ENCODE measurements at regions not wholly inside any gene's neighbourhood (a gene's known extent, or its start where the extent isn't known, plus 50 kb on each side); places are given as distances from the start of the nearest gene placed in this dataset.

DNA sequence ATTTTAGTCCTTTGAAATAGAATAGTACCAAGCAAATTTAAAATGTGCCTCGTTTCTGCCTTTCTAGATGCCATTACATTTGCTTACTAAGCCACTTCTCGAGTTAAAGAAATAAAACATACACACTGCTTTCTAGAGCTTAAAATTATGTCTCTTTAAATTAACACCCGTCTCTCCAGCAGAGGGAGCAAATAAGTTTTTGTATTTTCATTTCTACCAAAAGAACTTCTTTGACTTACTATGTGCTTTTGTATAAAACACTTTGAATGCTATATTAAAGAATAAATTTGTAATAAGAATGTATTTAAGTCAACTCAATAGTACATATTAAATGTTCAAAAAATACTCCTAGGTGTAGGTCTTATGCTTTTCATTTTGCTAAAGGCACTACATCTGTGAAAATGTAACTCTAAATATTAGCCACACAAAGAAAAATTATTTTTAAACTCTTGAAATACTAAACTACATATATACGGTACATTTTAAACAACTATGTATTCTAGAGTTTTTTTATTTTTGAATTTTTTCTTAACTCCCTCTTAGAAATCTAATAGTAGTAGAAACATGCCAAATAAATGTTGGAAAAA lies 269.3 kb upstream of the MIR17HG start:
- DNase-seq (ENCODE audit: low read depth in 2 of 2, low spot score in 1 of 2), result no peak

DNA sequence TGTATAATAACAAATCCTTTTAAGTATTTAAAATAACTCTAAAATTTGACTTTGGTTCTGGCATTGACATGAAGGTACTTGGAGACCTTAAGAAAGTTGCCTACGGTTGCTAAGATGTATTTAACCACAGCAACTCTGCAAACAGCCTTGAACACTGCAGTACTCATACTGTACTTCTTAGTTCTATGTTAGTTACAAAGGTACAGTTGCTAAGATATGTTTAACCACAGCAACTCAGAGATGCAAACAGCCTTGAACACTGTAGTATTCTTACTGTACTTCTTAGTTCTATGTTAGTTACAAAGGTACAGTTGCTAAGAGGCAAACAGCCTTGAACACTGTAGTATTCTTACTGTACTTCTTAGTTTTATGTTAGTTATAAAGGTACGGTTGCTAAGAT lies 268.3 kb upstream of the MIR17HG start:
- DNase-seq (ENCODE audit: low read depth in 2 of 2, low spot score in 1 of 2), result no peak

DNA sequence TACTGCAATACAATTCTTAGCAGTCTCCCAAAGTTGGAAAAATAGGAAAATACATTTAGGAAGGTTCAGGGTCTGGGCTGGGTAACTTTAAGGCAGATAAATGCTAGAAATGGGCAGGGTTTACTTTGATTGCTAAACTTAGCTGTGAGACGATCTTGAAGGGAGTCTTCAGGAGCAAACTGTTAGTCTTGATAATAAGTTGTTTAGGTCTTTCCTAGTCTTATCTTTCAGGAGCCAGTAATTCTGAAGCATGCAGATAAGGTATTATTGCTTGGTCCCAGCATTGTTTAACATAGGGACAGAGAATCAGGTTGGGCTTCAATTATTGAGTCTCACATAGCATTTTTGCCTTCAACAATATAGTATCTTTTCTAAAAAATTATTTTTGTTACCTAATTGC lies 262.4 kb upstream of the MIR17HG start:
- DNase-seq (ENCODE audit: low read depth in 2 of 2, low spot score in 1 of 2), result no peak

DNA sequence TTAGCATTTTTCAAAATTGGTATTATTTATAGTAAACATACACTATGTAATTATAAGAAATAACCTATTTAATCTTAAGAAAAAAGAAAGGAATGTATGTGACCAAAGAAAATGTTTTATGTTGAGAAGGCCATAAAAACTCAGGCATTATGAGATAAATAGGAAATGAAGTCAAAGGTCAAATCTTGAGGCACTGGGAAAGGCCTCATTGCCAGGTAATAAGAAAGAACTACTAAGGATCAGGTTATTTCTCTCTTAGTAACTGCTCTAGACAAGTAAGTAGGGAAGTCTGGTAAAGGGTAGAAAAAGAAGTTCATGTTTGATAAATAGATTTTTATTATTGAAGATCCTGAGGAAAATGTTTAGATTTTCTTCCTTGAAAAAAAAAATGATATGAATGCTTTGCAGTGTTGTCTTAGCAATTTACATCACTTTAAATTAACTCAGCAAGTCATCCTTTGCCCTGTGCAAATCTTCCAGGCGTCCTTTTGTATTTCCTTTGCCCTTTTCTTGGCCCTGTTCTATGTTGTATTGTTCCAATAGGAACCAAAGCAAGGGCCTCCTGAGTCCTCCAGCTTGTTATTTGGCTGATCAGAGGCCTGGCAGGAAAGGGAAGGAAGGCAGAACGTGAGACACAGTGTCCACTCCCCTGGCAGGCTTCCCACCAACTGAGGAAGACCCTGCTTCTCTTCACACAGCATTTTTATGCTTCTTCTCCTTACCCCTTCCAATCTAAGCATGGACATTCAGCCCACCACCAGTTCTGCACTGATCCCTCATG lies 260.4 kb upstream of the MIR17HG start:
- no peak for DNase-seq (ENCODE audit: low read depth in 2 of 2, low spot score in 1 of 2)

DNA sequence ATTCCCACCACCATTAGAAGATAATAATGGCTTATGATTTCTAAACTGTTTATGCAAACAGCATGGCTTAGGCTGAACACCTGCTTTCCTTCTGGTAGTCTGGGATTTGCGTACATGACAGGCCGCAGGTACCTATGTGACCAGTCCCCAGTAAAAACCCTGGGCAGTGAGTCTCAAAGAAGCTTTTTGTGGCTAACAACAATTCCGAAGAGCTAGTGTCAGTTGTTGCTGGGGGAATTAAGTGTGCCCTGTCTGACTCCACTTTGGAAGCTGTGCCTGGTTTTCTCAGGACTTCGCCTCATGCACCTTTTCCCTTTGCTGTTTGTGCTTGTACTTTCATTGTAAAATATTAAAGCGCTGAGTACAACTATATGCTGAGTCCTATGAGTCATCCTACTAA lies 250.2 kb upstream of the MIR17HG start:
- DNase-seq (ENCODE audit: low read depth in 2 of 2, low spot score in 1 of 2), result no peak

DNA sequence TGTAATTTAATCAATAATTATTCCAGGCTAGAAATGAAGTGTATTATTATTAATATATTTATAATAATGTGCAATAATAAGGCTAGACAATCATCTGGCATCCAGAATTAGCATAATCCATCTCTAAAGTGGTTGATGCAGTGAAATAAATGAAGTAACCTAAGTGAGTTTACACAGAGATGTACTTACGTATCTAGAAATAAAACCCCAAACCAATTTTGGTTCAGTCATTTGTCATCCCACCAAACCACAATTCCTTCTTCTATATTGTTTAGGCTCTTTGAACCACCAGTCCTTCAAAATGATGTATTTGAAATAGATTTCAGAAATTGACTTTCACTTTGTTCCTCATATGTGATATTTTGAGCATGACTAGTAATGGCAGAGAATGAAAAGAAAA lies 247.6 kb upstream of the MIR17HG start:
- DNase-seq (ENCODE audit: low read depth in 2 of 2, low spot score in 1 of 2), result no peak

DNA sequence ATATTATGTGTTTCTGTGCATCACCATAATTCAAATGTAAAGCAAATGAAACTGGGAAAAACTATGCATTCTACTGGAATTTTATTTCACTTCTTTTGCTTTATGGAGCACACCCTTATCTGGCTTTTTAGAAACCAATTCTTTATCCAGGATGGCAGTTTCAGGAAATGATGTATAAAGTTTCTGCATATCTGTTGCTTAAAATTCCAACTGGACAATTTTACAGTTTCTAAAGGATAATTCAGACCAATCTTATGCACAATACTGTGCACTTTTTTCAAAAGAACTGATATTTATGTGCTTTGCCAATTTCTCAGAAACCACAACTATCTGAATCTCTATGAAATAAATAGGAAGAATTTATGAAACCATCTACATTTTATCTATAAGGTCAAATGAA lies 246.5 kb upstream of the MIR17HG start:
- no peak for DNase-seq (ENCODE audit: low read depth in 2 of 2, low spot score in 1 of 2)

DNA sequence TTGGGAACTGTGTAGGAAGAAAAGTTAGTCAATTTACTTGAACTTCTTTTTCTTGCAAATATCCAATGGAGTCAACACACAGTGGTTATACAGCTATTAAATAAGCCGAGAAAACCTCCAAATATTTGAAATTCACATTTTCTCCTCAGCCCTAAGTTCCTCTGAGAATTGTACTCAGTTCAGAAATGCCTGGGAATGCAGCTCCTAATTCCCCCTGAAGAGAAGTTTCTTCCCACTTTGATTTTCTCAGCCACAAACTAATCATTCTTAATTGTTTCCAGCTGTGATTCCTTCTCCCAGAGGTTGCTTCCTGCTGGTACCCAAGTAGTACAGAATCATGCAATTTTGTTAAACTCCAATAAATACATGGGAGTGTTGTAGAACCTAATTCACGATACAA lies 246.1 kb upstream of the MIR17HG start:
- no peak for DNase-seq (ENCODE audit: low read depth in 2 of 2, low spot score in 1 of 2)

DNA sequence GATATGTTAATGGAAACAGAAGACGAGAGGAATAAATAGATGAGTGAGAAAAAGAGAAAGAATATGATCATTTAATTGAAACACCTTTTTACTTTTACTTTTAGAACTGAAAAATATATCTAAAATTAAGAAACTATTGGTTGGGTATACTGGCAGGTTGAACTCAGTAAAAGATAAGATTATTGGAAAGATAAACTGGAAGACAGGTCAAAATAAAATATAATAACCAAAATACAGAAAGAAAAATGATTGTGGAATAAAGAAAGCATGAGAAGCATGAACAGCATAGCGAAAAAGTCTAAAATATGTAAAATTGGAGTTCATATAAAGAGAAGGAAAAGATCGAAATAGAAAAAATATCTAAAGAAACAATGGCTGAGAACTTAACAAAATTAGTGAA lies 242.2 kb upstream of the MIR17HG start:
- no peak for DNase-seq (ENCODE audit: low read depth in 2 of 2, low spot score in 1 of 2)

DNA sequence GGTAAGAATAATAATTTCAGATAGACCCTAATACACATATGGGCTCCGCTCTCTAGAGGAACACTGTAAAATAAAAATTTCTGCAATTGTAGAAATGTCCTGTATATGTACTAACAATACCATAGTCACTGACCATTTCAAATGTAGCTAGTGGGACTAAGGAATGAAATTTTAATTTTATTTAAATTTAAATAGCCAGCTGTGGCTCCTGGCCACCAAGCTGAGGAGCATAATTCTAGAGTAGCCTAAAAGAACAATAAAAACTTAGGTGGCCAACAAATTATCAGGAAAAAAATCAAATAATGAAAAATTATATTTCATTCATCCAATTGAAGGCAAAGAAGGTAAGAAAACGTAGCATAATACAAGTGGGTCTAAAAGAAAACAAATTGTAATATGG lies 240.9 kb upstream of the MIR17HG start:
- no peak for DNase-seq (ENCODE audit: low read depth in 2 of 2, low spot score in 1 of 2)

DNA sequence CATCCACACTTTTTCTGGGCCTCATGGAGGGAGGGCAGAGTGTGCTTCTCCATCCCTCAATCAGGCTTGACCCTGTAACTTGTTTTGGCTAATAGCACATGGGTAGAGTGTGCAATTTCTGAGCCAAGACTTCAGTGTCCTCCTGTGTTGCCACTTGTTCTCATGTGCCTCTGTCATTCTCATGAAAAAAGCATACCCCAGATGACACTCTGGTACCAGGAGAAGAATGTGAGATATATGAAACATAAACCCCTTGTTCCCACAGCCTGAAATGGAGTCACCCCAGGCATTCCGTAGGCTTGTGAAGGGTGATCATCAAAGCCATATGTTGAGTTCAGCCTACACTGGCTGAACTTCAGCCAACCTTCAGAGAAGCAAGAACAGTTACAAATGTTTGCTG lies 239.2 kb upstream of the MIR17HG start:
- no peak for DNase-seq (ENCODE audit: low read depth in 2 of 2, low spot score in 1 of 2)

DNA sequence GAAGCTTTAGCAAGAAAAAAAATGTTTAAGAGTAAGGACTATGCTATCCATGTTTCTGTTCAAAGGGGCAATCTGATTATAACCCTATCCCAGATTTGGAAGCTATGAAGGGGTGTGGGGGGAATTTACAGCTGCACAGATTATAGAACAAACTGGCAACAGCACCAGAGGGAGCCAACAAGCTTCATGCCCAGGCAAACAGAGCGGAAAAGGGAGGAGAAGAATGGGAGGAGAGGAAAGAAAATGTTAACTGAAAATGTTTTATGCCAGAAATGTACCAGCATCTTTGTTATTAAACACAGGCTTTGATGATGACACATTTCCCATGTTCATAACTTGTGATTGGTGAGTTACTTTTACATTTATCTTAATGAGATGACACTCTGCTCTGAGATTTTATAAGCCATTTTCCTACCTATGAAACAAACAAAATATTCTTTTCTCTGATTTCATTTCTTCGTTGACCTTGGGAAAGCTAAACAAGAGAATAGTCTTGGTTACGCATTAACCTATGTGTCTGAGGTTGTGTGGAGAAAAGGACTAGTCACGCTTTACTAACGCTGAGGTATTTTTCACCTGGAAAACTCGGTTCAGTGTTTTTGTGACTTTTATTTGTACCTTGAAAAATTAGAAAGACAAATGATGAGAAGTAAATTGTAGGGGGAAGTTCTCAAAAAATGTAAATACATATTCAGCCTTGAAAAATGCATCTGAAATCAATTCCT lies 235.8 kb upstream of the MIR17HG start:
- no peak for DNase-seq (ENCODE audit: low read depth in 2 of 2, low spot score in 1 of 2)

DNA sequence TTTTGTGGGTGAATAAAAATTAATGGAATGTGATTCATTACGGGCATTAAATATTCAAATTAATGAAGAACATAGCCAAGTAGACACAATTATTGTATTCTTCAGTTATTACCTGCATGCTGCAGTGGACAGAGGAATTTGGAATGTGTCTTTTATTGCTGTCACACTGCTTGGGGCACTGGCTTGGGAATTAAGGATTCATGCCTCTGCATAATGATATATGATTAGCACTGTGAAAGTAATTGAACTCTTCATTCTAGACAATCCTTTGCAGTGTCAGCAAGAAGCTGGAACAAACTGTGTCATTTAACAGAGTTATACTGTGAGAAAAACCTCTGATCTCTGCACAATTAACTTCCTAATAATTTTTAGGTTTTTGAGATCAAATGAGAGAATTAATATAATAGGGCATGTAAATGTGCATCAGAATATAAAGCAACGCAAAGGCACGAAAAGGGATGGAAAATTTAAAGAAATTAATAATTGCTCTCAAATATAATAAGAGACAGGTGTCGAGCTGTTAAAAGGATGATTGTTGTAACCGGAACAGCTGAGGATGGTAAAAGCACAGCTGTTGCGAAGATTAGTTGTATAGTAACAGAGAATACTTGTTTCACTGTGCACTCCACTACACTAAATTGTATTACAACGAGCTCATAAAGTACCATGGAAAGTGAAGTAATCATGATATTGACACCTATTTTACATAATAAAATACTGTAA lies 235.1 kb upstream of the MIR17HG start:
- DNase-seq (ENCODE audit: low read depth in 2 of 2, low spot score in 1 of 2), result no peak

DNA sequence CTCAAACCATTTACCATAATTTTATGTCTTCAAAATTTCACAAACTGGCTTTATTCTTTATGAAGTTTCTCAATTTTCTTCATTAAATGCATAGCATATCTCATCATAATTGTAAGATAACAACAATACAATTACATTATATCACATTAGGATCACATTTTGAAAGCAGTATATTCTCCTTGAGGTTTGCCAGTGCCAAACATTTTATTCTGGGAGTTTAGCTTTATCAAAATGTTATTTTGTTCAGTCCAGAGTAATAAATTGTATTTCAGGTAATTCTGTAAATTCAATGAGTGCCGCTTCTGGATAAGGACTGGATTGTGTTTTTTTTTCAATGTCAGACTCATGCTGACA lies 234.6 kb upstream of the MIR17HG start:
- no peak for DNase-seq (ENCODE audit: low read depth in 2 of 2, low spot score in 1 of 2)

DNA sequence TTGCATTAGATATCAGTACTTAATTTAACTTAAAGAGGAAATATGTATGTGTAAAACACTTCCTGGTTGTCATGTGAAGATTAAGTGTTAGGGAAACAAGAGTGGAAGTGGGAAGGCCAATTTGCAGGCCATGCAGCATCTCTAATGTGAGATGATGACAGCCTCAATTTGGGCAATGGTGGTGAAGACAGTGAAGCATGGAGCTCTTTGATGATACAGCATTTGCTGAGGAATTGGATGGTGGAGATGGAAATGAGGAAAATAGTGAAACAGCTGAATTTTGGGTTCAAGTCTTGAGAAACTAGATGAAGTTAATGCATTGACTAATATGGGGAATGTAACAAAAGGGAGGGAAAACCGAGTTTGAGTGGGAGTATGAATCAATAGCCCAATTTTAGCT lies 231.7 kb upstream of the MIR17HG start:
- DNase-seq (ENCODE audit: low read depth in 2 of 2, low spot score in 1 of 2), result no peak

DNA sequence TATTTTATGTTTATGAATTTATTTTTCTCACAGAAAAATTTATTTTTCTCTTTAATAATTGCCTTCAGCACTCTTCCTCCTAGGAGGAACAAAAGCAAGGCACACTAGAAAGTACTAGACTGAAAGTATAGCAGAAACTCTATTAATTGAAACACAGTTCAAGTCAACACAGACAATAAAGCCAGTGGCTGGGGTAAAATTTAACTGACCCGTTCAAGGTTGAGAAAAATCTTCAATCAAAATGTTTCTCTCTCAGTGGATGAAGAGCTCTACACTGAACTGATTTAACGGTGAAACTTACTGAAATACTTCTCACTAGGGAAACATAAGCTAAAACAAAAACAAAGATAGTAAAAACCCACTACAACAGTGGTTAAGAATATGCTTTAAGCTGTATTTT lies 230.1 kb upstream of the MIR17HG start:
- no peak for DNase-seq (ENCODE audit: low read depth in 2 of 2, low spot score in 1 of 2)

DNA sequence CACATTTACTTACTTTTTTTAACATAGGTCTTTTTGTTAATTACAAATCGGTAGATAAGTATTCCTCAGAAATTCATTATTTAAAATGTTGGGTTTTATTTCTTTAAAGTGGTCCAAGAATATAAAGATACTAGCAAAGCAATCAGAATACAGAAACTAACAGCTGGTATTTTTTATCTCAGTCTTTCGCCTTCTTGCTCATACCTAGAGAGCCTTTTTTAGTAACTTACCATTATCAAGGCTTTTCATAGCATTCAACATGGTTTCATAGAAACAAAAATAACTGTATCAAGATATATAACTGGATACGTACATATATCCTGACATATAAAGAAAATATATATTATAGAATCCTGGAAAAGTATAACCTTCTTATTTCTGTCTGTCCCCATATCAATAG lies 227.8 kb upstream of the MIR17HG start:
- DNase-seq (ENCODE audit: low read depth in 2 of 2, low spot score in 1 of 2), result no peak

DNA sequence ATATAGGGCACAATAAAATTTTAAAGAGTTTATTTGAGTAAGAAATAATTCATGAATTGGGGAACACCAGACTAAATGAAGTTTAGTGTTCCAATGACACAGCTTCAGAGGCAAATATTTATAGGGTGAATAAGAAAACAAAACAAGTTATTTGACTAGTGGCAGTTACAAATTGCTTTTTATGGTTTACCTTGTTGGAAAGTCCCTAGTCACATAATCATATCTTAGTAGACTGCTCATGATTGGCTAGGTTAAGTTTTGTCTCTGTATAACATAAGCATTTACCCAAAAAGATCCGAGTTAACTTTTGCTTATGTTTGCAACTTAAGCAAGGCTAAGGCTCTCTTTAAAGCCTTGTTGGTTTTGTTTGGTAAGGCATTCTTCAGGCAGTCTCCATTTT lies 224.7 kb upstream of the MIR17HG start:
- DNase-seq (ENCODE audit: low read depth in 2 of 2, low spot score in 1 of 2), result no peak

DNA sequence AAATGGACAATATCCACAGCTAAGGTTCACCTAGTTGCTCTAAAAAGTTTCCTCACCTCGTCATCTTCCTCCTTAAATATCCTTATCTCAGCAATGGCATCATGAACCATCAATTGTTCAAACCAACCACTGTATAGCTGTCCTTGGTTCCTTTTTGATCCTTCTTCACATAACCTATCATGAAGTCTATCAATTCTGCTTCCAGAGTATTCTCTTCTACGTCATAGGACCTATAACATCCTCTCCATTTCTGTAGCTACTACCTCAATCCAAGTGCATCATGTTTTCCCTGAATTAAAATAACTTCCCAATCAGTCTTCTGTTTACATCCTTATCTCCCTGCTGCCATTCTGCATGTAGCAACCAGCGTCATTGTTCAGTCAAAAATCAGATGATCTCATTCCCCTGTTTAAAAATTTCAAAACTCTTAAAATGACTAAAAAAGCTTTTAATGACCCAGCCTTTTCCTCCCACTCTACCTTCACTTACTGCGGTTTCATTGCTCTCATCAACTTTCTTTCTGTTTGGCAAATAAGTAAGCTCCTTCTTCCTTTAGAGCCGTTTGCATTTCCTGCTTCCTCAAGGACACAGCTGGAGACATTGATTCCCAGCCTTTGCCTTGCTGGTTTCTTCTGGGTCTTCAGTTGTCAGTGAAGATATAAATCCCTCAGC lies 223.9 kb upstream of the MIR17HG start:
- DNase-seq (ENCODE audit: low read depth in 2 of 2, low spot score in 1 of 2), result no peak

DNA sequence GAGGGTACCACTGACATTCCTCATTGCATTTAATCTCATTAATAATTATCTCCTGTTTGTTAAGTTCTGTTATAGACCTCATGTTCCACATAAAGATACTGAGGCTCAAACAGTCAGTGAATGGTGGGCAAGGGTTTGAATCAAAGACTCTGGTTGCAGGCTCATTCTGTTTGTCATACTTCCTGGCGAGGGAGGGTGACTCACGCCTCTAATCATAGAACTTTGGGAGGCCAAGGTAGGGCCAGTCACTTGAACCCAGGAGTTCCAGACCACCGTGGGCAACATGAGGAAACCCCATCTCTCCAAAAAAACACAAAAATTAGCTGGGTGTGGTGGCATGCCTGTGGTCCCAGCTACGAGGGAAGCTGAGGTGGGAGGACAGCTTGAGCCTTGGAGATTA lies 220.7 kb upstream of the MIR17HG start:
- DNase-seq (ENCODE audit: low read depth in 2 of 2, low spot score in 1 of 2), result no peak

DNA sequence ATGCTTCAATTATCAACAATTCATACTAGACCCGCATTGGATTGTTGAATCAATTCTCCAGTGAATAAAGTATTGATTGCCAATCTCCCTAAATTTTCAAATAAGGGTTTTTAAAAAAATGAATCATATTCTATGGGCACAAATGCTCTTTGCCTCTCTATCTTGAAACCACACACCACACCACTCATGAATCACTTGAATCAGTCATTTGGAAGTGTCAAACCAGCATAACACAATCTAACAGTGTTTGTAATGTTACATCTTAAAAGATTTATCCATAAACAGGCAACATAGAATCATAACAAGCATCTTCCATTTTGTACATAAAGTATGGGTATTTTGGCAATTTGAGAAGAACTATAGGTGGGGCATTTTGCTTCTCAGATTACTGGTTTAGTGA lies 219.5 kb upstream of the MIR17HG start:
- no peak for DNase-seq (ENCODE audit: low read depth in 2 of 2, low spot score in 1 of 2)
